PC-3 (cell line): ENCODE measurements at regions not wholly inside any gene's neighbourhood (a gene's known extent, or its start where the extent isn't known, plus 50 kb on each side); places are given as distances from the start of the nearest gene placed in this dataset.

Experiments used
- ATAC-seq: fragments of 200-7000 bp; cut with Tn5 transposase; 2 replicates; pipeline ENCODE4 v1.9.1; 2020; ENCODE audit warnings: mild to moderate bottlenecking, moderate library complexity
- BruUV-seq: library from RNA; stranded (reverse); fragments of 400-500 nt; replicated peaks from 2 replicates; lab custom pipeline; 2021; lab: Mats Ljungman, UMichigan
- CTCF ChIA-PET: fragments of 300-600 bp; sonication (Branson Sonifier 250); formaldehyde crosslinking; loops from one replicate; lab custom pipeline; 2022; ENCODE audit warnings: antibody characterized with exemption; lab: Charles Lee
- POLR2A ChIA-PET: fragments of 300-600 bp; sonication (Branson Sonifier 250); formaldehyde crosslinking; loops from one replicate; lab custom pipeline; 2022; ENCODE audit warnings: antibody characterized with exemption; ENCODE audit not compliant: unreplicated experiment; lab: Charles Lee
- DNase-seq: peaks from one replicate; pipeline ENCODE4 v3.0.0-alpha.2; 2015
- H2AFZ ChIP-seq: fragments of 300-600 bp; sonication (generic); 2 replicates; pipeline ENCODE4 v1.6.0; 2016; ENCODE audit warnings: antibody characterized with exemption, low read length
- H3F3A ChIP-seq: fragments of 300-600 bp; sonication (generic); one replicate; pipeline ENCODE4 v1.6.0; 2017; ENCODE audit warnings: antibody characterized with exemption, low read length, control low read depth, mild to moderate bottlenecking; ENCODE audit not compliant: unreplicated experiment
- H3K27ac ChIP-seq: fragments of 300-600 bp; sonication (generic); 2 replicates; pipeline ENCODE4 v1.5.1; 2016; ENCODE audit warnings: mild to moderate bottlenecking, low read length
- H3K27me3 ChIP-seq: fragments of 300-600 bp; sonication (generic); 2 replicates; pipeline ENCODE4 v1.6.1; 2016; ENCODE audit warnings: low read length, mixed read lengths
- H3K36me3 ChIP-seq: fragments of 300-600 bp; sonication (generic); 2 replicates; pipeline ENCODE4 v1.6.1; 2016; ENCODE audit warnings: low read depth, mixed run types, low read length, mixed read lengths
- H3K4me1 ChIP-seq: fragments of 300-600 bp; sonication (generic); 2 replicates; pipeline ENCODE4 v1.5.1; 2016; ENCODE audit warnings: low read length; ENCODE audit not compliant: insufficient read depth
- H3K4me2 ChIP-seq: fragments of 300-600 bp; sonication (generic); 2 replicates; pipeline ENCODE4 v1.6.0; 2016; ENCODE audit warnings: low read length
- H3K4me3 ChIP-seq: fragments of 300-600 bp; sonication (generic); 2 replicates; pipeline ENCODE4 v1.5.1; 2016; ENCODE audit warnings: mild to moderate bottlenecking, low read length, mixed read lengths
- H3K79me2 ChIP-seq: fragments of 300-600 bp; sonication (generic); 2 replicates; pipeline ENCODE4 v1.6.1; 2017; ENCODE audit warnings: low read length, mixed read lengths
- H3K9ac ChIP-seq: fragments of 300-600 bp; sonication (generic); 2 replicates; pipeline ENCODE4 v1.6.0; 2016; ENCODE audit warnings: mild to moderate bottlenecking, low read length
- H3K9me2 ChIP-seq: fragments of 300-600 bp; sonication (generic); replicated peaks from 2 replicates; pipeline ENCODE4 v1.6.1; 2016; ENCODE audit warnings: mixed run types, low read length, mixed read lengths
- H3K9me3 ChIP-seq: fragments of 300-600 bp; sonication (generic); 2 replicates; pipeline ENCODE4 v1.6.1; 2016; ENCODE audit warnings: low read length, mixed read lengths
- H4K20me1 ChIP-seq: fragments of 300-600 bp; sonication (generic); 2 replicates; pipeline ENCODE4 v1.6.1; 2016; ENCODE audit warnings: low read length, mixed read lengths
- CTCF ChIP-seq: fragments of 300-600 bp; sonication (generic); conservative IDR thresholded peaks from 2 replicates; pipeline ENCODE4 v1.5.1; 2017; ENCODE audit warnings: antibody characterized with exemption, low read depth, mild to moderate bottlenecking, low read length
- EZH2 ChIP-seq: fragments of 300-600 bp; sonication (generic); IDR thresholded peaks from one replicate; pipeline ENCODE4 v1.6.1; 2017; ENCODE audit warnings: antibody characterized with exemption, mild to moderate bottlenecking, low read length; ENCODE audit not compliant: unreplicated experiment
- EZH2phosphoT487 ChIP-seq: fragments of 300-600 bp; sonication (generic); IDR thresholded peaks from 2 replicates; pipeline ENCODE4 v1.6.1; 2018; ENCODE audit warnings: mild to moderate bottlenecking, antibody characterized with exemption, low read length, borderline replicate concordance
- intact Hi-C: fragments of 100-400 bp; cut with micrococcal nuclease; formaldehyde crosslinking; loops from 2 replicates; pipeline ENCODE4 v1.9.0; 2023

DNA sequence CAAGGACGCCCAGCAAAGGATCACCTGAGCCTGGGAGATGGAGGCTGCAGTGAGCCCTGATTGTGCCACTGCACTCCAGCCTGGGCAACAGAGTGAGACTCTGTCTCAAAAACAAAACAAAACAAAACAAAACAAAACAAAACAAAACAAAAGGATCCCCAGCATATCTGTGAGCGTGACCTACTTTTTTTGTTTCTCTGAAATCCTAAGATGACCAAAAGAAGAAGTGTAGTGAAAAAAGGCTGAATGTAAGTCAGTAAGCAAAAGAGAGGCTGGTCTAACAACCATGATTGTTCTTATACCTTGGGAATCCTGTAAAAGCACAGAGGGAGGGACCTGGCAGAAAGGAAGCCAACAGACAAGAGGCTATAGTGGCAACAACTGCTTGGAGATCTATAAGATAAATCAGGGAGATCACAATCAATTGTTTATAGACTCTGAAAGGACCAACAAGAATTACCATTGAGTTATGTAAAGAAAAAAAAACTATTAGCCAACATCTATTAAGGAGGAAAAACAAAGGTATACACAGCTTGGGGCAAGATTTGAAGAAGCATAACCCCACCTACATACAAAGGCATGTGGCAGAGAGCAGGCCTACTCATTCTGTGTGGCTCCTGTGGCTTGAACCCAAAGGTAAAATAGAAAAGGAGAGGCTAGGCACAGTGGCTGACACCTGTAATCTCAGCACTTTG is 255.2 kb upstream of the KLF14 start:
- no peak overlapping the region for H3K27ac ChIP-seq
- no peaks in the 10 kb centered on the region for H3K9me2 ChIP-seq
- DNase-seq: no peak
- TF ChIP-seq EZH2: no peak
- no peak for TF ChIP-seq CTCF
- TF ChIP-seq EZH2phosphoT487: no peak
- intact Hi-C loops: no loop called here
- H3K4me3 ChIP-seq: no peak overlapping the region
- no peaks in the 10 kb centered on the region for H4K20me1 ChIP-seq
- H3K36me3 ChIP-seq: no peaks in the 10 kb centered on the region
- H3K27me3 ChIP-seq: no peaks in the 10 kb centered on the region
- POLR2A ChIA-PET: interaction anchor here (0.7 kb wide), 2 partner anchors 183 to 359 kb away, joined by 4 to 7 read pairs; no protein-coding TSS in a partner anchor
- no peak overlapping the region for H2AFZ ChIP-seq
- no TSS peak for BruUV-seq
- H3K9me3 ChIP-seq: no peaks in the 10 kb centered on the region
- no peaks in the 10 kb centered on the region for H3F3A ChIP-seq
- no peak overlapping the region for H3K4me2 ChIP-seq
- H3K79me2 ChIP-seq: peaks cover 4% of the 10 kb centered on the region; the same call in 1 of the 2 replicates
- no peak for ATAC-seq
- no peaks in the 10 kb centered on the region; the same call in 1 of the 2 replicates for H3K4me1 ChIP-seq
- CTCF ChIA-PET: no interaction called here
- H3K9ac ChIP-seq: no peak overlapping the region

GRCh38 chr7:130990178-130990832 is 256.3 kb upstream of the KLF14 start:
- ChIA-PET POLR2A (no interaction called here), CTCF (no interaction called here)
- H3K9ac ChIP-seq: no peak overlapping the region
- peak; percentile 53 for ATAC-seq
- no peaks in the 10 kb centered on the region for H3K36me3 ChIP-seq
- no peaks in the 10 kb centered on the region for H3K27me3 ChIP-seq
- no peaks in the 10 kb centered on the region for H3F3A ChIP-seq
- intact Hi-C loops: no loop called here
- no TSS peak for BruUV-seq
- no peaks in the 10 kb centered on the region for H4K20me1 ChIP-seq
- no peak overlapping the region for H3K4me2 ChIP-seq
- H3K9me3 ChIP-seq: no peaks in the 10 kb centered on the region
- H3K9me2 ChIP-seq: no peaks in the 10 kb centered on the region
- peaks cover 7% of the 10 kb centered on the region for H3K4me1 ChIP-seq
- no peak for DNase-seq
- peaks cover 13% of the 10 kb centered on the region for H3K79me2 ChIP-seq
- H3K4me3 ChIP-seq: no peak overlapping the region
- H3K27ac ChIP-seq: no peak overlapping the region
- TF ChIP-seq EZH2: no peak
- TF ChIP-seq CTCF: no peak
- no peak for TF ChIP-seq EZH2phosphoT487
- no peak overlapping the region for H2AFZ ChIP-seq
